ENCODE measurements at regions not wholly inside any gene's neighbourhood (a gene's known extent, or its start where the extent isn't known, plus 50 kb on each side); places are given as distances from the start of the nearest gene placed in this dataset.

- Mint-ChIP-seq H3K4me1 (peaks cover 30% of the 10 kb centered on the region), H3K27me3 (no peaks in the 10 kb centered on the region), H3K36me3 (ENCODE audit: insufficient read depth) (peaks cover 31% of the 10 kb centered on the region), H3K4me3 (peak overlapping the region; percentile 100), H3K27ac (ENCODE audit: low read depth) (peak overlapping the region; percentile 96), H3K9me3 (no peaks in the 10 kb centered on the region)
- DNase-seq (ENCODE audit: low spot score in 2 of 2) (peak; percentile 98), ATAC-seq (replicated peaks; ENCODE audit: extremely low read depth, poor library complexity, severe bottlenecking) (peak; percentile 73)
These were observed 66.6 kb downstream of the KCNRG start for GRCh38 chr13:50081679-50082425.

- no peaks in the 10 kb centered on the region for H3K27me3 Mint-ChIP-seq
- peak overlapping the region; percentile 96 for H3K27ac Mint-ChIP-seq (ENCODE audit: low read depth)
- H3K4me1 Mint-ChIP-seq = peaks cover 30% of the 10 kb centered on the region
- peak; percentile 43 to 60 for DNase-seq (ENCODE audit: low spot score in 2 of 2)
- peaks cover 31% of the 10 kb centered on the region for H3K36me3 Mint-ChIP-seq (ENCODE audit: insufficient read depth)
- ATAC-seq (replicated peaks; ENCODE audit: extremely low read depth, poor library complexity, severe bottlenecking) = peak; percentile 75
- H3K4me3 Mint-ChIP-seq = peak overlapping the region; percentile 100
- no peaks in the 10 kb centered on the region for H3K9me3 Mint-ChIP-seq
These were observed 67.4 kb downstream of the KCNRG start for GRCh38 chr13:50082426-50083281.

- peaks cover 30% of the 10 kb centered on the region for H3K4me1 Mint-ChIP-seq
- H3K4me3 Mint-ChIP-seq = no peak overlapping the region
- no peak for DNase-seq (ENCODE audit: low spot score in 2 of 2)
- ATAC-seq (replicated peaks; ENCODE audit: extremely low read depth, poor library complexity, severe bottlenecking) = no peak
- H3K9me3 Mint-ChIP-seq = no peaks in the 10 kb centered on the region
- peaks cover 29% of the 10 kb centered on the region for H3K36me3 Mint-ChIP-seq (ENCODE audit: insufficient read depth)
- H3K27me3 Mint-ChIP-seq = no peaks in the 10 kb centered on the region
- H3K27ac Mint-ChIP-seq (ENCODE audit: low read depth) = no peak overlapping the region
These were observed 69.8 kb downstream of the KCNRG start for GRCh38 chr13:50085063-50085462.

- H3K9me3 Mint-ChIP-seq = no peaks in the 10 kb centered on the region
These were observed 74.4 kb downstream of the KCNRG start for GRCh38 chr13:50089633-50090032.

GRCh38 chr13:50090211-50090610 lies 75.0 kb downstream of the KCNRG start:
- Mint-ChIP-seq H3K9me3 (no peaks in the 10 kb centered on the region), H3K4me1 (no peaks in the 10 kb centered on the region), H3K27ac (ENCODE audit: low read depth) (no peak overlapping the region), H3K27me3 (no peaks in the 10 kb centered on the region), H3K36me3 (ENCODE audit: insufficient read depth) (peaks cover 5% of the 10 kb centered on the region), H3K4me3 (no peak overlapping the region)
- ATAC-seq (replicated peaks; ENCODE audit: extremely low read depth, poor library complexity, severe bottlenecking) (no peak), DNase-seq (ENCODE audit: low spot score in 2 of 2) (no peak)

More at GRCh38 chr13:50089633-50090032, 74.4 kb downstream of the KCNRG start:
- DNase-seq (ENCODE audit: low spot score in 2 of 2) (no peak), ATAC-seq (replicated peaks; ENCODE audit: extremely low read depth, poor library complexity, severe bottlenecking) (no peak)
- Mint-ChIP-seq H3K4me3 (no peak overlapping the region), H3K4me1 (no peaks in the 10 kb centered on the region), H3K27ac (ENCODE audit: low read depth) (no peak overlapping the region), H3K27me3 (no peaks in the 10 kb centered on the region), H3K36me3 (ENCODE audit: insufficient read depth) (peaks cover 5% of the 10 kb centered on the region)

GRCh38 chr13:50094615-50095293 lies 79.5 kb downstream of the KCNRG start:
- ATAC-seq (replicated peaks; ENCODE audit: extremely low read depth, poor library complexity, severe bottlenecking) = no peak
- DNase-seq (ENCODE audit: low spot score in 2 of 2) = no peak
- Mint-ChIP-seq H3K27me3 (no peaks in the 10 kb centered on the region), H3K27ac (ENCODE audit: low read depth) (no peak overlapping the region), H3K36me3 (ENCODE audit: insufficient read depth) (no peaks in the 10 kb centered on the region), H3K4me1 (peaks cover 13% of the 10 kb centered on the region), H3K9me3 (peaks cover 12% of the 10 kb centered on the region), H3K4me3 (no peak overlapping the region)

- peaks cover 22% of the 10 kb centered on the region for H3K4me1 Mint-ChIP-seq
- no peak for DNase-seq (ENCODE audit: low spot score in 2 of 2)
- H3K27ac Mint-ChIP-seq (ENCODE audit: low read depth) = peak overlapping the region; percentile 10
- H3K27me3 Mint-ChIP-seq = no peaks in the 10 kb centered on the region
- no peak overlapping the region for H3K4me3 Mint-ChIP-seq
- ATAC-seq (replicated peaks; ENCODE audit: extremely low read depth, poor library complexity, severe bottlenecking) = no peak
- peaks cover 2% of the 10 kb centered on the region for H3K36me3 Mint-ChIP-seq (ENCODE audit: insufficient read depth)
- peaks cover 12% of the 10 kb centered on the region for H3K9me3 Mint-ChIP-seq
These were observed 83.4 kb downstream of the KCNRG start for GRCh38 chr13:50098693-50099092.

GRCh38 chr13:50099473-50099872 lies 84.2 kb downstream of the KCNRG start:
- H3K9me3 Mint-ChIP-seq = peaks cover 12% of the 10 kb centered on the region

GRCh38 chr13:50101590-50101989 lies 86.3 kb downstream of the KCNRG start:
- Mint-ChIP-seq H3K36me3 (ENCODE audit: insufficient read depth) (peaks cover 6% of the 10 kb centered on the region), H3K4me3 (no peak overlapping the region), H3K27ac (ENCODE audit: low read depth) (peak overlapping the region; percentile 53), H3K27me3 (no peaks in the 10 kb centered on the region), H3K9me3 (peaks cover 12% of the 10 kb centered on the region), H3K4me1 (peaks cover 46% of the 10 kb centered on the region)
- DNase-seq (ENCODE audit: low spot score in 2 of 2) = no peak
- ATAC-seq (replicated peaks; ENCODE audit: extremely low read depth, poor library complexity, severe bottlenecking) = no peak

More at GRCh38 chr13:50099473-50099872, 84.2 kb downstream of the KCNRG start:
- ATAC-seq (replicated peaks; ENCODE audit: extremely low read depth, poor library complexity, severe bottlenecking) (no peak), DNase-seq (ENCODE audit: low spot score in 2 of 2) (no peak)
- peaks cover 2% of the 10 kb centered on the region for H3K36me3 Mint-ChIP-seq (ENCODE audit: insufficient read depth)
- peaks cover 27% of the 10 kb centered on the region for H3K4me1 Mint-ChIP-seq
- H3K4me3 Mint-ChIP-seq = no peak overlapping the region
- no peak overlapping the region for H3K27ac Mint-ChIP-seq (ENCODE audit: low read depth)
- H3K27me3 Mint-ChIP-seq = no peaks in the 10 kb centered on the region

GRCh38 chr13:50104493-50104892 lies 89.2 kb downstream of the KCNRG start:
- ATAC-seq (replicated peaks; ENCODE audit: extremely low read depth, poor library complexity, severe bottlenecking) (no peak), DNase-seq (ENCODE audit: low spot score in 2 of 2) (no peak)
- Mint-ChIP-seq H3K27ac (ENCODE audit: low read depth) (no peak overlapping the region), H3K4me3 (no peak overlapping the region), H3K9me3 (no peaks in the 10 kb centered on the region), H3K27me3 (no peaks in the 10 kb centered on the region), H3K4me1 (peaks cover 43% of the 10 kb centered on the region), H3K36me3 (ENCODE audit: insufficient read depth) (peaks cover 7% of the 10 kb centered on the region)

- no peaks in the 10 kb centered on the region for H3K27me3 Mint-ChIP-seq
- no peak for ATAC-seq (replicated peaks; ENCODE audit: extremely low read depth, poor library complexity, severe bottlenecking)
These were observed 91.3 kb downstream of the KCNRG start for GRCh38 chr13:50106559-50106958.

GRCh38 chr13:50107205-50107604 lies 92.0 kb downstream of the KCNRG start:
- H3K27ac Mint-ChIP-seq (ENCODE audit: low read depth) = peak overlapping the region; percentile 84
- H3K4me1 Mint-ChIP-seq = peaks cover 42% of the 10 kb centered on the region
- H3K27me3 Mint-ChIP-seq = no peaks in the 10 kb centered on the region
- no peak overlapping the region for H3K4me3 Mint-ChIP-seq
- peaks cover 7% of the 10 kb centered on the region for H3K36me3 Mint-ChIP-seq (ENCODE audit: insufficient read depth)
- DNase-seq (ENCODE audit: low spot score in 2 of 2) (no peak), ATAC-seq (replicated peaks; ENCODE audit: extremely low read depth, poor library complexity, severe bottlenecking) (no peak)
- H3K9me3 Mint-ChIP-seq = no peaks in the 10 kb centered on the region

More at GRCh38 chr13:50106559-50106958, 91.3 kb downstream of the KCNRG start:
- peaks cover 46% of the 10 kb centered on the region for H3K4me1 Mint-ChIP-seq
- peaks cover 7% of the 10 kb centered on the region for H3K36me3 Mint-ChIP-seq (ENCODE audit: insufficient read depth)
- no peaks in the 10 kb centered on the region for H3K9me3 Mint-ChIP-seq
- peak overlapping the region; percentile 51 for H3K4me3 Mint-ChIP-seq
- H3K27ac Mint-ChIP-seq (ENCODE audit: low read depth) = peak overlapping the region; percentile 84
- DNase-seq (ENCODE audit: low spot score in 2 of 2) = no peak

All from central memory CD8-positive, alpha-beta T cell (primary cell).